ENCODE measurements at regions not wholly inside any gene's neighbourhood (a gene's known extent, or its start where the extent isn't known, plus 50 kb on each side); places are given as distances from the start of the nearest gene placed in this dataset.

DNA sequence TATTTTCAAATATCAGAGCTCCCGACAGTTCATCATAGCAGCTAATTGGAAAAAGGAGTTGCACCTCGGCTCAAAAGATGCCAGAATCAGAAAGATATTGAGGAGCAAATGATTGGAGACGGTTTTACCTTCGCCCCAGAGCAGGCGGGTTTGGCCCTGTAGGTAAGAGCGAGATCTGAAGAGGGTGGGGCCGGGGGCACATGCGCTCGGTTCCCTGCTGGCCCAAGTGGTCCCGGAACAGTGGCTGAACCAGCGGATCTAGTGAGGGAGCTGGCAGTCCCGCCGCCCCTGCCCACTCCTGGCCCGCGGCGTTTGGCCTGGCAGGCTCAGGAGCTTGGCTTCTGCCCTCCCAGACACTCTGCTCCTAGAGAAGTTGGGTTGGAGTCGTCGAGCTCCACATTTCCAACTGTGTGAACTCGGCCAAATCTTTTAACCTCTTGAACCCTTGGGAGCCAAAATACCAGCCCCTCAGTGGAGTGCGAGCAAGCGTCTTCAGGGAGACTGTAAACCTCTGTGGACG lies 79.1 kb downstream of the RHCG start:
- intact Hi-C loops (cut with micrococcal nuclease; ENCODE audit: unreplicated experiment), result loop anchor here (2.0 kb wide), 1 partner anchor 56 kb away; no protein-coding TSS in a partner anchor
- in situ Hi-C loops (cut with HindIII; ENCODE audit: low pct_unique_long_range_greater_than_20kb, low sequenced_read_pairs), result no loop called here
- peaks cover 3% of the 10 kb centered on the region; the same call in 1 of the 2 replicates for H3K27me3 ChIP-seq (ENCODE audit: control insufficient read depth, insufficient read depth, low read length)

DNA sequence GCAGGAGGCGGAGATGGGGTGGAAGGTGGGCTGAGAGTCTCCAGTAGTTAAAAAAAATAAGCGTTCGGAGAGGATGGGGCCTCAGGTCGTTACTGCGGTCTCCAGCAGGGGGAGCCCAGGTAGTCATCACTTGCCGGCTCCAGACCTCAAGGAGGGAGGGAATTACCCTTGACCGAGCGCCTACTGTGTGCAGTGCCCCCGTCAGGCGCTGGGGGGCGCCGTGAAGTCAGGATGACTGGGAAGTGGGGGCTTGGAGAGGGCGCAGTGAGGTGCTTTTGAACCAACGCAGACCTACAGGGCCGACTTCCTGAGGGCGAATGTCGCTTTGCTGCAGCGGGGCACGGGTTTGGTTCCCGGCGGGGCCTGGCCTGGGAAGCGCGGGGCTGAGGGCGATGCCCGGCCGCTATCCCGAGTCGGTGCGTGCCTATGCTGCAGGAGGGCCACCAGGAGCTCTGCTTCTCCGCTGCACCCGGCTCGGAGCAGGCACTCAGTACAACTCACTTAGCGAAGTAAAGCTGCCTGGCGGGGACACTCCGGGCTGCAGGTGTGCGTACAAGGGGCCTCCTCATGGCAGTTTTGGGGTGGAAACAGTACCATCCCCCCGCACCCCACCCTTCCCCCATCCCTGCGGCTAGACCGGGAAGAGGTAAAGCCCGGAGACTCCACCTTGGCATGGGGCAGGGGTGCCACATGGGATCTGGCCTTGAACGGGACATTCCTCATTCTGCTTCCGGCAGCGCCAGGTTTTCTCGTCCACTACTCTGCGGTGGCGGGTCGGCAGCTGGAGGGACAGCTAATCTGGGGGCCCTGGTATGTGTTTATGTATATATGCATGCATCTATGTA lies 79.8 kb downstream of the RHCG start:
- H3K4me3 ChIP-seq (ENCODE audit: low read depth in 2 of 2, low read length in 2 of 2), result no peak overlapping the region
- DNase-seq (ENCODE audit: low read depth, low spot score), result no peak
- in situ Hi-C loops (cut with HindIII; ENCODE audit: low pct_unique_long_range_greater_than_20kb, low sequenced_read_pairs), result no loop called here
- ChIA-PET POLR2A (interaction anchor here (0.6 kb wide), 1 partner anchor 154 kb away, joined by 3 read pairs; no protein-coding TSS in a partner anchor), CTCF (interaction anchor here (0.6 to 1.4 kb wide), 7 partner anchors 14 to 259 kb away, joined by 3 to 7 read pairs (median 4); no protein-coding TSS in a partner anchor)
- peak; percentile 94 for ATAC-seq
- no peak overlapping the region for H3K27ac ChIP-seq (ENCODE audit: low read length)
- no peaks in the 10 kb centered on the region for H3K4me1 ChIP-seq (ENCODE audit: control insufficient read depth, insufficient read depth, low read length)
- TF ChIP-seq TCF7L2 (IDR thresholded peaks at IDR 0.05; ENCODE audit: low read depth, low read length) (no peak), POLR2AphosphoS5 (IDR thresholded peaks at IDR 0.05; ENCODE audit: low read depth, low read length) (no peak)
- TF ChIP-seq, protein P1, sequence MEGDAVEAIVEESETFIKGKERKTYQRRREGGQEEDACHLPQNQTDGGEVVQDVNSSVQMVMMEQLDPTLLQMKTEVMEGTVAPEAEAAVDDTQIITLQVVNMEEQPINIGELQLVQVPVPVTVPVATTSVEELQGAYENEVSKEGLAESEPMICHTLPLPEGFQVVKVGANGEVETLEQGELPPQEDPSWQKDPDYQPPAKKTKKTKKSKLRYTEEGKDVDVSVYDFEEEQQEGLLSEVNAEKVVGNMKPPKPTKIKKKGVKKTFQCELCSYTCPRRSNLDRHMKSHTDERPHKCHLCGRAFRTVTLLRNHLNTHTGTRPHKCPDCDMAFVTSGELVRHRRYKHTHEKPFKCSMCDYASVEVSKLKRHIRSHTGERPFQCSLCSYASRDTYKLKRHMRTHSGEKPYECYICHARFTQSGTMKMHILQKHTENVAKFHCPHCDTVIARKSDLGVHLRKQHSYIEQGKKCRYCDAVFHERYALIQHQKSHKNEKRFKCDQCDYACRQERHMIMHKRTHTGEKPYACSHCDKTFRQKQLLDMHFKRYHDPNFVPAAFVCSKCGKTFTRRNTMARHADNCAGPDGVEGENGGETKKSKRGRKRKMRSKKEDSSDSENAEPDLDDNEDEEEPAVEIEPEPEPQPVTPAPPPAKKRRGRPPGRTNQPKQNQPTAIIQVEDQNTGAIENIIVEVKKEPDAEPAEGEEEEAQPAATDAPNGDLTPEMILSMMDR (IDR thresholded peaks at IDR 0.05), result peak; percentile 100
- TF ChIP-seq, protein P2, sequence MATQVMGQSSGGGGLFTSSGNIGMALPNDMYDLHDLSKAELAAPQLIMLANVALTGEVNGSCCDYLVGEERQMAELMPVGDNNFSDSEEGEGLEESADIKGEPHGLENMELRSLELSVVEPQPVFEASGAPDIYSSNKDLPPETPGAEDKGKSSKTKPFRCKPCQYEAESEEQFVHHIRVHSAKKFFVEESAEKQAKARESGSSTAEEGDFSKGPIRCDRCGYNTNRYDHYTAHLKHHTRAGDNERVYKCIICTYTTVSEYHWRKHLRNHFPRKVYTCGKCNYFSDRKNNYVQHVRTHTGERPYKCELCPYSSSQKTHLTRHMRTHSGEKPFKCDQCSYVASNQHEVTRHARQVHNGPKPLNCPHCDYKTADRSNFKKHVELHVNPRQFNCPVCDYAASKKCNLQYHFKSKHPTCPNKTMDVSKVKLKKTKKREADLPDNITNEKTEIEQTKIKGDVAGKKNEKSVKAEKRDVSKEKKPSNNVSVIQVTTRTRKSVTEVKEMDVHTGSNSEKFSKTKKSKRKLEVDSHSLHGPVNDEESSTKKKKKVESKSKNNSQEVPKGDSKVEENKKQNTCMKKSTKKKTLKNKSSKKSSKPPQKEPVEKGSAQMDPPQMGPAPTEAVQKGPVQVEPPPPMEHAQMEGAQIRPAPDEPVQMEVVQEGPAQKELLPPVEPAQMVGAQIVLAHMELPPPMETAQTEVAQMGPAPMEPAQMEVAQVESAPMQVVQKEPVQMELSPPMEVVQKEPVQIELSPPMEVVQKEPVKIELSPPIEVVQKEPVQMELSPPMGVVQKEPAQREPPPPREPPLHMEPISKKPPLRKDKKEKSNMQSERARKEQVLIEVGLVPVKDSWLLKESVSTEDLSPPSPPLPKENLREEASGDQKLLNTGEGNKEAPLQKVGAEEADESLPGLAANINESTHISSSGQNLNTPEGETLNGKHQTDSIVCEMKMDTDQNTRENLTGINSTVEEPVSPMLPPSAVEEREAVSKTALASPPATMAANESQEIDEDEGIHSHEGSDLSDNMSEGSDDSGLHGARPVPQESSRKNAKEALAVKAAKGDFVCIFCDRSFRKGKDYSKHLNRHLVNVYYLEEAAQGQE (IDR thresholded peaks at IDR 0.05; ENCODE audit: insufficient read depth in 1 of 2, low read depth in 2 of 2, low read length in 1 of 2), result peak; percentile 7 to 62; a peak in 2 of 4 replicates
- BruUV-seq (replicated peaks), result no TSS peak
- H3K9me3 ChIP-seq (ENCODE audit: control insufficient read depth, insufficient read depth, low read depth, low read length), result no peaks in the 10 kb centered on the region
- peaks cover 4% of the 10 kb centered on the region; the same call in 1 of the 2 replicates for H3K27me3 ChIP-seq (ENCODE audit: control insufficient read depth, insufficient read depth, low read length)
- intact Hi-C loops (cut with micrococcal nuclease; ENCODE audit: unreplicated experiment), result loop anchor here (2.0 kb wide), 1 partner anchor 56 kb away; no protein-coding TSS in a partner anchor
- no peaks in the 10 kb centered on the region for H3K36me3 ChIP-seq (ENCODE audit: control insufficient read depth, insufficient read depth, low read length)

More for the DNA sequence above, 79.1 kb downstream of the RHCG start:
- Histone ChIP-seq H3K4me1 (ENCODE audit: control insufficient read depth, insufficient read depth, low read length) (no peaks in the 10 kb centered on the region), H3K9me3 (ENCODE audit: control insufficient read depth, insufficient read depth, low read depth, low read length) (no peaks in the 10 kb centered on the region), H3K4me3 (ENCODE audit: low read depth in 2 of 2, low read length in 2 of 2) (no peak overlapping the region), H3K36me3 (ENCODE audit: control insufficient read depth, insufficient read depth, low read length) (no peaks in the 10 kb centered on the region), H3K27ac (ENCODE audit: low read length) (no peak overlapping the region)
- ChIA-PET CTCF (interaction anchor here (0.6 to 1.4 kb wide), 8 partner anchors 13 to 258 kb away, joined by 3 to 7 read pairs (median 4); no protein-coding TSS in a partner anchor), POLR2A (interaction anchor here (0.6 kb wide), 1 partner anchor 154 kb away, joined by 3 read pairs; no protein-coding TSS in a partner anchor)
- no peak for ATAC-seq
- DNase-seq (ENCODE audit: low read depth, low spot score), result no peak
- BruUV-seq (replicated peaks), result no TSS peak
- TF ChIP-seq, protein P2 (IDR thresholded peaks at IDR 0.05; ENCODE audit: insufficient read depth in 1 of 2, low read depth in 2 of 2, low read length in 1 of 2), result no peak
- TF ChIP-seq, protein P1 (IDR thresholded peaks at IDR 0.05), result no peak

Data from Panc1 (cell line).